IPS-15b (cell line): ENCODE measurements at regions not wholly inside any gene's neighbourhood (a gene's known extent, or its start where the extent isn't known, plus 50 kb on each side); places are given as distances from the start of the nearest gene placed in this dataset.

Experiments
- H3K27me3 ChIP-seq: one replicate; pipeline ENCODE4 v1.6.1; 2013; ENCODE audit warnings: low read length; ENCODE audit not compliant: control insufficient read depth, insufficient read depth
- H3K36me3 ChIP-seq: one replicate; pipeline ENCODE4 v1.6.1; 2013; ENCODE audit warnings: low read length; ENCODE audit not compliant: control insufficient read depth, insufficient read depth
- H3K4me1 ChIP-seq: one replicate; pipeline ENCODE4 v1.6.1; 2013; ENCODE audit warnings: mild to moderate bottlenecking, low read length; ENCODE audit not compliant: control insufficient read depth, insufficient read depth
- H3K4me3 ChIP-seq: one replicate; pipeline ENCODE4 v1.5.1; 2013; ENCODE audit warnings: low read depth, low read length
- H3K9ac ChIP-seq: one replicate; pipeline ENCODE4 v1.6.1; 2013; ENCODE audit warnings: low read depth, mild to moderate bottlenecking, low read length
- H3K9me3 ChIP-seq: one replicate; pipeline ENCODE4 v1.6.1; 2013; ENCODE audit warnings: mild to moderate bottlenecking, low read length; ENCODE audit not compliant: control insufficient read depth, insufficient read depth

DNA sequence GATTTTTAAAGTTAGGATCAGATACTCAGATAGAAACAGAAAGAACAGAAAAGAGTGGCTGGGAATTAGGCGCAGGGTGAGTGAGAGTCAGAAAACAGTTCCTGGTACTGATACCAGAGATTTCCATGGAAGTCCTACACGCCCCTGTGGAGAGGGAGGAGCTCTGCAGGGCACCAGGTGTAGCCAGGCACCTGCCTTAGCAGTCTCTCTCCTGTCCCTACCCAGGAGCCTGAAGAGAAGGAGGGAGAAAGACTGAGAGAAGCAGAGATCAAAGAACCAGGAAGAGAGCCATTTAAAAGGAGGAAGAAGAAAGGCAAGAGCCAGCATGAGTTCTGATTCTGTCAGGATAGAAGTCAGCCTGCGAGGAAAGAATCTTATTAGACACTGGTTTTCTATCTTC, 65.0 kb downstream of the CBLN1 start:
- Histone ChIP-seq H3K9me3 (no peaks in the 10 kb centered on the region), H3K27me3 (peaks cover 4% of the 10 kb centered on the region), H3K9ac (no peak overlapping the region), H3K4me1 (peaks cover 16% of the 10 kb centered on the region), H3K4me3 (no peak overlapping the region), H3K36me3 (no peaks in the 10 kb centered on the region)

DNA sequence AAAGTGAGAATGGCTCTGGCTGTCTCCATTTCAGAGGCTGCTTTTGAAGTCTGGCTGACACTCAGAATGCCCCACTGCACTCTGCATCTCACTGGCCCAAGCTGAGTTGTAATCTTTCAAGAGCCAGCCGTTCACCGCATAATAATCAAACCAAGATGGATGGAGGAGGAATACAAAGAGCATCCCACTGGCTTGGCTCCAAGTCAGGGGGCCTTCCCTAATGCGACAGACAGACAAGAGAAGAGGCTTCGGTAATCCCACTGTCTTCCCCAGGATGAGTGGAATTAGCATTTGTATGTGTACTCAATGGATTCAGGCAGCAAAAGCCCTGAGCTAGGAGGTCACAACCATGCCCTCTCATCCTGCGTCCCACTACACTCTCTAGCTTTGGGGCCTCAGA, 68.0 kb downstream of the CBLN1 start:
- Histone ChIP-seq H3K9me3 (no peaks in the 10 kb centered on the region), H3K4me1 (peaks cover 16% of the 10 kb centered on the region), H3K36me3 (no peaks in the 10 kb centered on the region), H3K27me3 (peaks cover 4% of the 10 kb centered on the region), H3K4me3 (no peak overlapping the region), H3K9ac (no peak overlapping the region)

DNA sequence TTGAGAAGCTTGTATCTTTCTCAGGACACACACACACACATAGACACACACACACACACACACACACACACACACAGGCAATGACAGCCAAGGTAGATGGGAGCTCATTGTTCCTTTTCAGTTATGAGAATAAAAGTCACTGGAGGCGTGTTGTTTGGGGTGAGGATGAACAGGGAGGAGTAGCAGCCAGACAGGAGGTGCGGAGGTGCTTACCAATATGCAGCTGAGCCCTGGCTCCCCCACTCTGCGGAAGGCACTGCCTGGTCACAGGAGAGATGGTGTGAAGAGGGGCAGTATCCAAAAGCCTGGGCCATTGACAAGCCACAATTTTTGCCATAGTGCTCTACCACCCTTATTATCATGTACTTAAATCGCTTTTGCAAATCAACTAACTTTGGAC, 77.4 kb downstream of the CBLN1 start:
- Histone ChIP-seq H3K4me3 (no peak overlapping the region), H3K9ac (no peak overlapping the region), H3K27me3 (no peaks in the 10 kb centered on the region), H3K9me3 (no peaks in the 10 kb centered on the region), H3K36me3 (no peaks in the 10 kb centered on the region), H3K4me1 (no peaks in the 10 kb centered on the region)

GRCh38 chr16:49203361-49203760, 78.3 kb downstream of the CBLN1 start:
- Histone ChIP-seq H3K9me3 (no peaks in the 10 kb centered on the region), H3K36me3 (no peaks in the 10 kb centered on the region), H3K4me3 (no peak overlapping the region), H3K4me1 (no peaks in the 10 kb centered on the region), H3K27me3 (no peaks in the 10 kb centered on the region), H3K9ac (no peak overlapping the region)

DNA sequence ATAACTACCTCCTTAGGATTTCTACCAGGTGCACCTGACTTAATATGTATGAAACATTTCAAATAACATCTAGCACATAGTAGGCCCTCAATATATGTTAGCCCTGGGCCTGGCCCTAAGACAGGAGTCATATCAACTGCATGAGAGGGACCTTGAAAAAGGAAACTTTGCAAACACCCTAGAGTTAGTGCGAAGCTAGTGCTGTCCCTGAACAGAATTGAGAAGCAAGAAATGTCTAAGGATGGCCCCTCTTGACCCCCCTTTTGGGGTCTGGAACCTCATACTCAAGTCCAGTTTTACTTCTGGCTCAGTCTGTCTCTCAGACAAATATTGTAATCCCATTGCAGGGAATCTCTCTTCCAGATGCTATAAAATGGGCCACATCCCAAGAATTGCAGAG, 80.5 kb downstream of the CBLN1 start:
- Histone ChIP-seq H3K4me1 (no peaks in the 10 kb centered on the region), H3K9ac (no peak overlapping the region), H3K4me3 (no peak overlapping the region), H3K27me3 (no peaks in the 10 kb centered on the region), H3K9me3 (no peaks in the 10 kb centered on the region), H3K36me3 (no peaks in the 10 kb centered on the region)

- Histone ChIP-seq H3K27me3 (no peaks in the 10 kb centered on the region), H3K9me3 (no peaks in the 10 kb centered on the region), H3K4me1 (no peaks in the 10 kb centered on the region), H3K36me3 (no peaks in the 10 kb centered on the region), H3K9ac (no peak overlapping the region), H3K4me3 (no peak overlapping the region)
These were observed 81.3 kb downstream of the CBLN1 start for GRCh38 chr16:49200223-49200820.

- Histone ChIP-seq H3K27me3 (no peaks in the 10 kb centered on the region), H3K4me1 (no peaks in the 10 kb centered on the region), H3K36me3 (no peaks in the 10 kb centered on the region), H3K4me3 (no peak overlapping the region), H3K9me3 (no peaks in the 10 kb centered on the region), H3K9ac (no peak overlapping the region)
These were observed 86.4 kb downstream of the CBLN1 start for GRCh38 chr16:49195237-49195548.

GRCh38 chr16:49194537-49195236, 87.0 kb downstream of the CBLN1 start:
- H3K36me3 ChIP-seq: no peaks in the 10 kb centered on the region
- no peaks in the 10 kb centered on the region for H3K4me1 ChIP-seq
- H3K4me3 ChIP-seq: no peak overlapping the region
- H3K9ac ChIP-seq: no peak overlapping the region
- H3K9me3 ChIP-seq: no peaks in the 10 kb centered on the region
- no peaks in the 10 kb centered on the region for H3K27me3 ChIP-seq

GRCh38 chr16:49193596-49193995, 88.0 kb downstream of the CBLN1 start:
- Histone ChIP-seq H3K4me3 (no peak overlapping the region), H3K27me3 (no peaks in the 10 kb centered on the region), H3K9ac (no peak overlapping the region), H3K9me3 (no peaks in the 10 kb centered on the region), H3K4me1 (no peaks in the 10 kb centered on the region), H3K36me3 (no peaks in the 10 kb centered on the region)

DNA sequence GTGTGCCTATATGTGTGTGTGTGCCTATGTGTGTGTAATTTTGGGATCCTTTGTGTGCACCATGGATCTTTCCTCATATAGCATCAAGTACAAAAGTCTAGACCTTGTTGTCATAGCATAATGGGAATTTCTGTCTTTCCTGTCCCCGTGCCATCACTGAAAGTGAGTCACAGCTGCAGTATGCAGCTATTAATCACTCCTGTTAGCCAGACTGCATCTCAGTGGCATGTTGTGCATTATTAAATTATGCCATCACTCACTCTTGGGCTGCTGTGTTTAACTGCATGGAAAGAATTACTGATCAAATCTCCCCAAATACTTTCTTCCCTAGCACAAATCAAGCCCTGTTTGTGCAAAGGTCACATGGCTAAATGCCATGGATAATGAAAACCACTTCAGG, 92.4 kb downstream of the CBLN1 start:
- no peak overlapping the region for H3K9ac ChIP-seq
- no peaks in the 10 kb centered on the region for H3K4me1 ChIP-seq
- no peaks in the 10 kb centered on the region for H3K9me3 ChIP-seq
- H3K36me3 ChIP-seq: no peaks in the 10 kb centered on the region
- no peaks in the 10 kb centered on the region for H3K27me3 ChIP-seq
- H3K4me3 ChIP-seq: no peak overlapping the region

DNA sequence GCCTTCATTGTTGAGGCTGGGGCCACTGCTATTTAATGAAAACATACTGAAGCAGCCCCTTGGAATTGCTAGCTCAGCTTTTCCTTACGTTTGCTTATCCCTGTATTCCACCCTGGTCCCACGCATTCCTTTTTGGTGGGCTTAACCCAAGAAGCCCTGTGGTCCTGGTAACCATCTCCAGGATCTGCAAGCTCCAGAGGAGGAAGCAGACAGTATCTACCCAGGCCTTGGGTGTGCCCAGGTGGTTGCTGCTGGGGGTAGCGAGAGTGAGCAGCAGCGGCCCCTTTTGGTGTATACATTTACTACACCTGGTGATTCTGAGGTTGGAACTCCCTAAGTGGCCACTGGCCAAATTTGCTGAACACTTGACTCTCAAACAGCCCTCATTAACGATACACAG, 97.7 kb downstream of the CBLN1 start:
- H3K4me3 ChIP-seq: no peak overlapping the region
- no peaks in the 10 kb centered on the region for H3K27me3 ChIP-seq
- H3K36me3 ChIP-seq: no peaks in the 10 kb centered on the region
- H3K9me3 ChIP-seq: no peaks in the 10 kb centered on the region
- H3K4me1 ChIP-seq: peaks cover 4% of the 10 kb centered on the region
- H3K9ac ChIP-seq: no peak overlapping the region

DNA sequence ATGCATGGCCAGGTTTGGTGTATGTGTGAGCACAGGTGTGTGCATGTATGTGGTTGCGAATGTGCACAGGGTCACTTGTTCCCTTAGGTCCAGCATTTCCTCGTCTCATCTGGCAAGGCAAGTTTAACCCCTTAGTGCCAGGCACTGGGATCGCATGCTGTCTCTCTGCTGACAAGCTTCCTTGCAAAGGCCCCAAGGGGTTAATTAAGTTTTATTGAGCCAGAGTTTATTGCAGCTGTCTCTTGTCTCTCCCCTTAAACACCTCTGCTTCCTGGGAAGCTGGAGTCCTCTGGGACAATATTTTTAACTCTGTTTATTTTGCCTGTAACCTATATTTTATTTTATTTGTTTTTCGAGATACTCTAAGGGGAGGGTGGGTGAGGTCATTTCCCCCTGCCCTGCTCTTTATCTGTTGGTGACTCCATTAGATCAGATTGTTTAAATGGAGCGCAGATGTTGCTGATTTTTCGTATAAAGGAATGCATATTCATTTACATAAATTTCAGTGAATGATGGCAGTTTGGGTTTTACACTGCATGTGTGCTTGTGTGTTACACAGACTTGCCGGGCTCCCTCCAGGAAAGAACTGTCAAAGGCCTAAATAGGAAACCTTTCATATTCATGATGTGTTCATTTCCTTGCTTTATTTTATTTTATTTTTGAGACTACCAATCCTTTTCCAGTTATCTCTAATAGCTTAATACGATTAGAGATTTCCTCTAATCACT, 99.7 kb downstream of the CBLN1 start:
- no peaks in the 10 kb centered on the region for H3K27me3 ChIP-seq

More for the DNA sequence above, 99.7 kb downstream of the CBLN1 start:
- Histone ChIP-seq H3K4me1 (peaks cover 4% of the 10 kb centered on the region), H3K9me3 (no peaks in the 10 kb centered on the region), H3K36me3 (no peaks in the 10 kb centered on the region), H3K4me3 (no peak overlapping the region), H3K9ac (no peak overlapping the region)
